ENCODE measurements at regions not wholly inside any gene's neighbourhood (a gene's known extent, or its start where the extent isn't known, plus 50 kb on each side); places are given as distances from the start of the nearest gene placed in this dataset.

DNA sequence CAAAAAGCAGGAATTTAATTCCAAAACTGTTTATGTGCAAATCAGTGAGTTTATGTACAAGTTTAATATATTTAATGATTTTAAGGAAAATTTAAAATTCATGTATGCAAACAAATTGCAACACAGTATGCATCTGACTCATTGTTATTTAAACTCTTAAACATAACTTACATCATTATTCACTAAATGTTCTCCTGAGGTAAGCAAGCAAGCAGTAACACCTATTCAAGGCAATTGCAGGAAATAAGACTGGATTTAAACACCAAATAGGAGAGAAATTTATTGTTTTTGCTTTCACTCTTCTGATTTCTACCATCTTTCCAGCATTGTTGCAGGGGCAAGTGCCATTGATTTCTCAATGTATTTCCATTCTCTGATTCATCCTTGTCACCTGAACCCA, 239.5 kb downstream of the TFAP2A start:
- TF ChIP-seq, protein P1, sequence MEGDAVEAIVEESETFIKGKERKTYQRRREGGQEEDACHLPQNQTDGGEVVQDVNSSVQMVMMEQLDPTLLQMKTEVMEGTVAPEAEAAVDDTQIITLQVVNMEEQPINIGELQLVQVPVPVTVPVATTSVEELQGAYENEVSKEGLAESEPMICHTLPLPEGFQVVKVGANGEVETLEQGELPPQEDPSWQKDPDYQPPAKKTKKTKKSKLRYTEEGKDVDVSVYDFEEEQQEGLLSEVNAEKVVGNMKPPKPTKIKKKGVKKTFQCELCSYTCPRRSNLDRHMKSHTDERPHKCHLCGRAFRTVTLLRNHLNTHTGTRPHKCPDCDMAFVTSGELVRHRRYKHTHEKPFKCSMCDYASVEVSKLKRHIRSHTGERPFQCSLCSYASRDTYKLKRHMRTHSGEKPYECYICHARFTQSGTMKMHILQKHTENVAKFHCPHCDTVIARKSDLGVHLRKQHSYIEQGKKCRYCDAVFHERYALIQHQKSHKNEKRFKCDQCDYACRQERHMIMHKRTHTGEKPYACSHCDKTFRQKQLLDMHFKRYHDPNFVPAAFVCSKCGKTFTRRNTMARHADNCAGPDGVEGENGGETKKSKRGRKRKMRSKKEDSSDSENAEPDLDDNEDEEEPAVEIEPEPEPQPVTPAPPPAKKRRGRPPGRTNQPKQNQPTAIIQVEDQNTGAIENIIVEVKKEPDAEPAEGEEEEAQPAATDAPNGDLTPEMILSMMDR (conservative IDR thresholded peaks at IDR 0.05 in 1 of 2, IDR thresholded peaks at IDR 0.05 in 1 of 2; ENCODE audit: extremely low read depth in 1 of 2, insufficient read depth in 1 of 2, low read depth in 1 of 2, low read length in 2 of 2): no peak
- no peak for TF ChIP-seq EZH2 (IDR thresholded peaks at IDR 0.05; ENCODE audit: borderline replicate concordance, low read length)

Data from mammary epithelial cell (primary cell).